Karpas-422 (cell line): ENCODE measurements at regions not wholly inside any gene's neighbourhood (a gene's known extent, or its start where the extent isn't known, plus 50 kb on each side); places are given as distances from the start of the nearest gene placed in this dataset.
"Not testable (repeated sequence)": the region's sequence is repeated elsewhere in the genome, so short reads cannot be mapped to it uniquely, and the experiment has no call there.

ENCODE experiments used
- DNase-seq: peaks from one replicate; pipeline ENCODE4 v3.0.0-alpha.2; 2015
- H2AFZ ChIP-seq: fragments of 200-600 bp; sonication (generic); 2 replicates; pipeline ENCODE4 v1.6.1; 2014; ENCODE audit warnings: antibody characterized with exemption, low read length, mixed read lengths
- H3K27ac ChIP-seq: fragments of 200-600 bp; sonication (generic); 2 replicates; pipeline ENCODE4 v1.5.1; 2014; ENCODE audit warnings: mild to moderate bottlenecking, low read length, moderate library complexity
- H3K27me3 ChIP-seq: fragments of 200-600 bp; sonication (generic); 2 replicates; pipeline ENCODE4 v1.6.1; 2014; ENCODE audit warnings: low read length, mixed read lengths
- H3K36me3 ChIP-seq: fragments of 200-600 bp; sonication (generic); 2 replicates; pipeline ENCODE4 v1.6.1; 2014; ENCODE audit warnings: low read length, mixed read lengths; ENCODE audit not compliant: insufficient read depth
- H3K4me1 ChIP-seq: fragments of 200-600 bp; sonication (generic); 2 replicates; pipeline ENCODE4 v1.6.1; 2014; ENCODE audit warnings: mild to moderate bottlenecking, low read length, mixed read lengths
- H3K4me2 ChIP-seq: fragments of 200-600 bp; sonication (generic); 2 replicates; pipeline ENCODE4 v1.6.1; 2014; ENCODE audit warnings: low read length, low read depth, mild to moderate bottlenecking; ENCODE audit not compliant: poor library complexity, severe bottlenecking
- H3K4me3 ChIP-seq: fragments of 200-600 bp; sonication (generic); 2 replicates; pipeline ENCODE4 v1.5.1; 2014; ENCODE audit warnings: mild to moderate bottlenecking, antibody characterized with exemption, low read length, mixed read lengths
- H3K79me2 ChIP-seq: fragments of 200-600 bp; sonication (generic); 2 replicates; pipeline ENCODE4 v1.6.1; 2014; ENCODE audit warnings: mild to moderate bottlenecking, low read length, mixed read lengths
- H3K9ac ChIP-seq: fragments of 200-600 bp; sonication (generic); 2 replicates; pipeline ENCODE4 v1.6.0; 2014; ENCODE audit warnings: low read length
- H3K9me2 ChIP-seq: fragments of 200-600 bp; sonication (generic), shearing (Covaris generic); replicated peaks from 2 replicates; pipeline ENCODE4 v1.6.0; 2014; ENCODE audit warnings: mild to moderate bottlenecking, low read length, moderate library complexity; ENCODE audit not compliant: insufficient read depth
- H3K9me3 ChIP-seq: fragments of 300-700, 200-600 bp; sonication (generic); 2 replicates; pipeline ENCODE4 v1.6.1; 2014; ENCODE audit warnings: low read length, mixed read lengths
- H4K20me1 ChIP-seq: fragments of 200-600 bp; sonication (generic); 2 replicates; pipeline ENCODE4 v1.6.1; 2014; ENCODE audit warnings: mild to moderate bottlenecking, antibody characterized with exemption, low read length, low read depth; ENCODE audit not compliant: insufficient read depth

DNA sequence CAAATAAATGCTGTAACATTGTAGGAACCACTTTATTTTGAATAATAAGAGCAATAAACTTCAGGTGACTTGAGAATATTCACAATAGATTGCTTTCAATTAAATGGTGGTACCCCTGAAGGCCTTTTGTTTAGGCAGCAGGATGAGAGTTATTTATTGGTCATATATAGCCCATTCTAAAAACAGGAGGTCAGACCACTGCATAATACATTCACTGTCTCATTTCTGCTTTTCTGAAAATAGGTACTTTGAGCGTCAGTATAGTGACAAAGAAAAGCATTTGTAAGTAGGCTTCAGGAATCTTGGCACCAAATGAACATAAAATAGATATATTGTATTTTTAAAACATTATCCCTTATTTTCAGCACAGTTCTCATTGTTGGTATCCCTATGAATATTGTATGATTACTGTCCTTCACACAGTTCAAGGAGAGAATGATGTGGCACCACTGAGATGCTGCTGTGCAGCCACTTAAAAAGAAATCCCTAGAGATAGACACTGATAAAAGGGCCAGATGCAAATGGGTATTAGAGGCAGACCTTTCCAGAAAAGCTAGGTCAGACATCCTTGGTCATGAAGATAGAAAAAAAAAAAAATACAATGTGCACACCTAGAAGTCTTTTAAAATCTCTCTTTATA is 381.8 kb upstream of the ST8SIA4 start:
- Histone ChIP-seq H2AFZ (no peak overlapping the region), H3K36me3 (no peaks in the 10 kb centered on the region), H3K79me2 (no peaks in the 10 kb centered on the region), H3K27me3 (no peaks in the 10 kb centered on the region), H3K9me3 (no peaks in the 10 kb centered on the region), H3K4me1 (peaks cover 3% of the 10 kb centered on the region; the same call in 1 of the 2 replicates), H3K27ac (no peak overlapping the region), H3K4me3 (no peak overlapping the region), H3K9me2 (no peaks in the 10 kb centered on the region), H4K20me1 (no peaks in the 10 kb centered on the region), H3K4me2 (no peak overlapping the region), H3K9ac (no peak overlapping the region)
- no peak for DNase-seq

DNA sequence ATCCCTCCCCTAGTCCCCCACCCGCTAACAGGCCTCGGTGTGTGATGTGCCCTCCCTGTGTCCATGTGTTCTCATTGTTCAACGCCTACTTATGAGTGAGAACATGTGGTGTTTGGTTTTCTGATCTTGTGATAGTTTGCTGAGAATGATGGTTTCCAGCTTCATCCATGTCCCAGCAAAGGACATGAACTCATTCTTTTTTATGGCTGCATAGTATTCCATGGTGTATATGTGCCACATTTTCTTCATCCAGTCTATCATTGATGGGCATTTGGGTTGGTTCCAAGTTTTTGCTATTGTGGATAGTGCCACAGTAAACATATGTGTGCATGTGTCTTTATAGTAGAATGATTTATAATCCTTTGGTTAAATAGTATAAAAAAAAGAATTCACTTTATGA is 380.9 kb upstream of the ST8SIA4 start:
- H3K4me1 ChIP-seq, H3K27me3 ChIP-seq, H3K79me2 ChIP-seq, H3K36me3 ChIP-seq, H3K9me3 ChIP-seq, H4K20me1 ChIP-seq, H3K4me3 ChIP-seq, H3K27ac ChIP-seq, DNase-seq, H3K4me2 ChIP-seq, H3K9ac ChIP-seq, H2AFZ ChIP-seq, H3K9me2 ChIP-seq: not testable (repeated sequence)

DNA sequence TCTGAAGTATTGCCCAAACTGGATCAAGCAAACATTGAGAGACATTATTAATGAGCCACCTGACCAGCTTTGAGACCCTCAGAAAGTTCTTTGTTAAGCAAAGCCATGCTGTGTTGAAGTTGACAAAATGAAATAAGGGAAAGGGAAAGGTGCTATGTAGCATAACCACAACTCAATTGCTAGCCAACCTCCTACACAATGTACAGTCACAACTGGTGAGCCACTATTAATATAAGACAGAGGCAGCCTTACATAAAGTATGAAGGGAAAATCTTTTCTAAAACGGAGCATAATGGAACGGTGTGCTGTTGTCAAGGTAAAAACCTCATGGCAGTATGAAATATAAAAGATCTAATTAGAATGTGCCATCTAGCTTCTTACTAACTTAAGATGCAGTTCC is 375.8 kb upstream of the ST8SIA4 start:
- Histone ChIP-seq H3K4me1 (no peaks in the 10 kb centered on the region), H3K79me2 (no peaks in the 10 kb centered on the region), H3K9me2 (no peaks in the 10 kb centered on the region), H4K20me1 (no peaks in the 10 kb centered on the region), H3K36me3 (no peaks in the 10 kb centered on the region), H3K4me3 (no peak overlapping the region), H3K9me3 (no peaks in the 10 kb centered on the region), H2AFZ (no peak overlapping the region), H3K27me3 (no peaks in the 10 kb centered on the region), H3K27ac (no peak overlapping the region), H3K4me2 (no peak overlapping the region), H3K9ac (no peak overlapping the region)
- DNase-seq: no peak

DNA sequence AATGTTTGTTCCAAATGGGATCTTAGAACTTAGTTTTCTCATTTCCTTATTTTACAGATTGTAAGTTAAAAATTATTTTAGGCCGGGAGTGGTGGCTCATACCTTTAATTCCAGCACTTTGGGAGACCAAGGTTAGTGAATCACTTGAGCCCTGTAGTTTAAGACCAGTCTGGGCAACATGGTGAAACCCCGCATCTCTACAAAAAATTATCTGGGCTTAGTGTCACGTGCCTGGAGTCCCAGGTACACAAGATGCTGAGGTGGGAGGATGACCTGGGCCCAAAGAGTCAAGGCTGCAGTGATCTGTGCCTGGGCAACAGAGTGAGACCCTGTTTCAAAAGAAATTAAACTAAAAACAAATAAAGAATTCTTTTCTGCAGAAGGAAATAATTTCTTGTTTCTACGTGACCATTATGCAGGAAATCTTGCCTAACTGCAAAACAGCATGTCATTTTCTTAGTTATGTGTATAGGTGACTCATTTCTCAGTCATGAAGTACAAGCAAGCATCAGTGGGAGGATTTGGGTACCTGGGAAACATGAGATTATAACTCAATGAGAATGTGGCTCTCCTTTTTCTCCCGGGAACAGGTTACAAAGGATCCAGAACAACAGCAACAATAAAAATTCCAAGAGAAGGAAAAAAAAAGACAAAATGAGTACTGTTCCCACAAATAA is 375.1 kb upstream of the ST8SIA4 start:
- Histone ChIP-seq H3K27ac (no peak overlapping the region), H3K4me1 (no peaks in the 10 kb centered on the region), H3K79me2 (no peaks in the 10 kb centered on the region), H3K36me3 (no peaks in the 10 kb centered on the region), H3K9me2 (no peaks in the 10 kb centered on the region), H3K27me3 (no peaks in the 10 kb centered on the region), H3K4me2 (no peak overlapping the region), H3K9me3 (no peaks in the 10 kb centered on the region), H4K20me1 (no peaks in the 10 kb centered on the region), H3K9ac (no peak overlapping the region), H2AFZ (no peak overlapping the region), H3K4me3 (no peak overlapping the region)
- no peak for DNase-seq

DNA sequence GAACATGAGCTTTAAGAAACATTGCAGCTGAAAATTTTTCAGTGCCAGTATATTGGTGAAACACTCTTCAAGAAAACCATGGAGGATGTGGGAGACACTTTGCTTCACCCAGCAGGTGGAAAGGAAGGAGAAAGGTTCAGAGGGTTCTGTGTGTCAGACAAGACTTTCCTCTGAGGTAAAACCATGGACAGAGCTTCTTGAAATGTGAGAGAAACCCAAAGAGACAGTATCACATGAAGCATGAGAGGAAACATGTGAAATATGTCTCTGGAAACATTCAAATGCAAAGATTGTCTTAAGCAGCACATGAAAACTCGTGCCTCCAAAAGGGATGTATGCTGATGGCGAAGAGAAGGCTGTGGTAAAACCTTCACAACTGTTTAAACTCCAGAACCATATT is 368.9 kb upstream of the ST8SIA4 start:
- Histone ChIP-seq H3K4me2 (no peak overlapping the region), H3K4me3 (no peak overlapping the region), H3K27me3 (no peaks in the 10 kb centered on the region), H3K9me3 (no peaks in the 10 kb centered on the region), H3K79me2 (no peaks in the 10 kb centered on the region), H3K9me2 (no peaks in the 10 kb centered on the region), H3K4me1 (no peaks in the 10 kb centered on the region), H2AFZ (no peak overlapping the region), H3K9ac (no peak overlapping the region), H3K36me3 (no peaks in the 10 kb centered on the region), H4K20me1 (no peaks in the 10 kb centered on the region), H3K27ac (no peak overlapping the region)
- no peak for DNase-seq

DNA sequence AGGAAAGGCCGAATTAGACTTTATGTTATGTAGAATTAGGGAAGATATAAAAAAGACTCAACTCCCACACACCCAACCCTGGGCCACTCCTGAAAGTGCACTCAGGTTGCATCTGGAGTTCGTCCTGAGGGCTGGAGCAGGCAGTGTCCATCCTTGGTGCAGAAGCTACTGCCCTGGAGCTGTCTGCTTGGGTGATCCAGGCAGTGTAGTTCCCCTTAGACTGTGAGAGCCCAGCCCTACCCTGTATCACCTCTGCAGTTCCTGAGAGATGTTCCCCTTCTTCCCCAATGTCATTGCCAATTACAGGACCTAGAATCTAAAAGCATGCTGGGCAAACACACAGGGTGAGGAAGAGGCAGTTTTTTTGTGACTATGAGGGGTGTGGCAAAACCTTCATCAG is 368.3 kb upstream of the ST8SIA4 start:
- Histone ChIP-seq H3K9ac (no peak overlapping the region), H3K4me3 (no peak overlapping the region), H3K9me3 (no peaks in the 10 kb centered on the region), H3K4me2 (no peak overlapping the region), H2AFZ (no peak overlapping the region), H3K4me1 (no peaks in the 10 kb centered on the region), H3K9me2 (no peaks in the 10 kb centered on the region), H3K36me3 (no peaks in the 10 kb centered on the region), H4K20me1 (no peaks in the 10 kb centered on the region), H3K79me2 (no peaks in the 10 kb centered on the region), H3K27ac (no peak overlapping the region), H3K27me3 (no peaks in the 10 kb centered on the region)
- DNase-seq: no peak

DNA sequence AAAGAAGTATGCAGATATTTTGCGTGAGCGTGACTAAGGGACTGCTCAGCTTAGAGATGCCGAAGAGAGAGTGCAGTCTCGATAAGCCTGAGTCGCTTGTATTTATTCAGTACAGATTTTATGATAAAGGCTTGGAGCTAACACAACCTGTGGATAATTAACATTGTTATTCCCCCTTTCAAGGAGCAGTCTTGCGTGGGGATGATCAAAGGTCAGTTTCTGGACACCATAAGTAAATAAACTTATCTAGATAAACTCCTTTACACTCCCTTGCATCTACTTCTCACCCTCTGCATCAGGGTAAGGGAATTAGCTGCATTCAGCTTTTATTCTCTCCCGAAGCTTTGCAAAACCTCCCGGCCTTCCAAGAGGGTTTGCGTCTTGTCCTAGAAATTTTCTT is 357.8 kb upstream of the ST8SIA4 start:
- Histone ChIP-seq H3K4me3 (no peak overlapping the region), H2AFZ (no peak overlapping the region), H3K4me1 (no peaks in the 10 kb centered on the region), H3K36me3 (no peaks in the 10 kb centered on the region), H3K27ac (no peak overlapping the region), H3K9me2 (no peaks in the 10 kb centered on the region), H4K20me1 (no peaks in the 10 kb centered on the region), H3K79me2 (no peaks in the 10 kb centered on the region), H3K9me3 (no peaks in the 10 kb centered on the region), H3K9ac (no peak overlapping the region), H3K4me2 (no peak overlapping the region), H3K27me3 (no peaks in the 10 kb centered on the region)
- DNase-seq: no peak

DNA sequence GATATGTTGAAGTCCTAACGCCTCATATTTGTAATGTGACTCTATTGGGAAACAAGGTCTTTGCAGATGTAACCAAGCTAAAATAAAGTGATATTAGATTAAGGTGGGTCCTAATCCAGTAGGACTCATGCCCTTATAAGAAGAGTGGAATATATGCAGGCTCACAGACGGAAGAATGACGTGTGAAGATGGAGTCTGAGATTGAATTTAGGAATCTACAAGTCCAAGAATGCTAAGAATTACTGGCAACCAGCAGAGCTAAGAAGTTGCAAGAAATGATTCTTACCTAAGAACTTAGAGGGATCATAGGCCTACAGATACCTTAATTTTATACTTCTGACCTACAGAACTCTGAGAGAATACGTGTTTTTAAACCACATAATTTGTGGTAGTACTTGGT is 350.0 kb upstream of the ST8SIA4 start:
- no peak overlapping the region for H3K4me3 ChIP-seq
- no peak overlapping the region for H3K9ac ChIP-seq
- no peaks in the 10 kb centered on the region for H3K9me3 ChIP-seq
- H3K79me2 ChIP-seq: no peaks in the 10 kb centered on the region
- no peaks in the 10 kb centered on the region for H3K4me1 ChIP-seq
- no peaks in the 10 kb centered on the region for H3K27me3 ChIP-seq
- H3K27ac ChIP-seq: no peak overlapping the region
- no peaks in the 10 kb centered on the region for H3K36me3 ChIP-seq
- DNase-seq: no peak
- H3K4me2 ChIP-seq: no peak overlapping the region
- no peak overlapping the region for H2AFZ ChIP-seq
- no peaks in the 10 kb centered on the region for H3K9me2 ChIP-seq
- no peaks in the 10 kb centered on the region for H4K20me1 ChIP-seq
